A673 (cell line): ENCODE measurements at regions not wholly inside any gene's neighbourhood (a gene's known extent, or its start where the extent isn't known, plus 50 kb on each side); places are given as distances from the start of the nearest gene placed in this dataset.

Experiments used
- EZH2 ChIP-seq: fragments of 200-600 bp; sonication (generic); IDR thresholded peaks from 2 replicates; pipeline ENCODE4 v1.6.1; 2017; ENCODE audit warnings: borderline replicate concordance, low read depth, mild to moderate bottlenecking, mixed read lengths, antibody characterized with exemption, low read length; ENCODE audit not compliant: poor library complexity, severe bottlenecking
- TF ChIP-seq, protein P1 (sequence below): fragments of 300-800, 200-600 bp; sonication (generic); conservative IDR thresholded peaks from 2 replicates; pipeline ENCODE4 v1.5.1; 2017; ENCODE audit warnings: low read depth, mild to moderate bottlenecking, antibody characterized with exemption, low read length, moderate library complexity, mixed read lengths

DNA sequence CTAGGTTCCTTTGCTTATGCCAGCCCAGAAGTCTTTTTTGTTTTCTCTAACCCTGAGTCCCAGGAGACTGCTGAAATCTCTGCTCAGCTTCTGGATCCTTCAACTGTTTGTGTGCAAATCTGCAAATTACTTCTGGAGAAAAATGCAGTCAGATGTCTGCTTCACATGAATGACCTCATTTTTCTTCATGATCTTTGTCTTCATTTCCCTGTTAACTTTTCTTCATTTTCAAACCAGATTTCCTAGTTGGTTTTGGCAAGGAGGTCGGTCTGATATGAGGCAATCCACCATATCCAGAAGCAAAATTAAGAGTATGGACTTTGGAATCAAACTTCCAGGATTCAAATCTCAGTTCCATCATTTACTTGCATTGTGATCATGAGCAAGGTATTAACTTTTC is 66.8 kb downstream of the ZNF503 start:
- TF ChIP-seq, protein P1, sequence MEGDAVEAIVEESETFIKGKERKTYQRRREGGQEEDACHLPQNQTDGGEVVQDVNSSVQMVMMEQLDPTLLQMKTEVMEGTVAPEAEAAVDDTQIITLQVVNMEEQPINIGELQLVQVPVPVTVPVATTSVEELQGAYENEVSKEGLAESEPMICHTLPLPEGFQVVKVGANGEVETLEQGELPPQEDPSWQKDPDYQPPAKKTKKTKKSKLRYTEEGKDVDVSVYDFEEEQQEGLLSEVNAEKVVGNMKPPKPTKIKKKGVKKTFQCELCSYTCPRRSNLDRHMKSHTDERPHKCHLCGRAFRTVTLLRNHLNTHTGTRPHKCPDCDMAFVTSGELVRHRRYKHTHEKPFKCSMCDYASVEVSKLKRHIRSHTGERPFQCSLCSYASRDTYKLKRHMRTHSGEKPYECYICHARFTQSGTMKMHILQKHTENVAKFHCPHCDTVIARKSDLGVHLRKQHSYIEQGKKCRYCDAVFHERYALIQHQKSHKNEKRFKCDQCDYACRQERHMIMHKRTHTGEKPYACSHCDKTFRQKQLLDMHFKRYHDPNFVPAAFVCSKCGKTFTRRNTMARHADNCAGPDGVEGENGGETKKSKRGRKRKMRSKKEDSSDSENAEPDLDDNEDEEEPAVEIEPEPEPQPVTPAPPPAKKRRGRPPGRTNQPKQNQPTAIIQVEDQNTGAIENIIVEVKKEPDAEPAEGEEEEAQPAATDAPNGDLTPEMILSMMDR: no peak
- no peak for TF ChIP-seq EZH2
